WTC11 (cell line): ENCODE measurements at regions not wholly inside any gene's neighbourhood (a gene's known extent, or its start where the extent isn't known, plus 50 kb on each side); places are given as distances from the start of the nearest gene placed in this dataset.

Experiments used
- CTCF ChIP-seq: fragments of 200-600 bp; IDR thresholded peaks from 2 replicates; pipeline ENCODE4 v1.8.0; 2022; ENCODE audit warnings: antibody characterized with exemption
- TEAD4 ChIP-seq: sonication (generic); formaldehyde crosslinking; IDR thresholded peaks from 2 replicates; pipeline ENCODE4 v1.8.0; 2022; ENCODE audit warnings: mild to moderate bottlenecking, missing genetic modification reagents
- ZBTB43 ChIP-seq: sonication (generic); formaldehyde crosslinking; IDR thresholded peaks from 2 replicates; pipeline ENCODE4 v1.8.1; 2023; ENCODE audit warnings: mild to moderate bottlenecking, missing genetic modification reagents
- ZNF423 ChIP-seq: fragments of 250-450 bp; sonication (Bioruptor Pico); IDR thresholded peaks from 2 replicates; pipeline ENCODE4 v2.1.2; 2022; ENCODE audit warnings: mild to moderate bottlenecking, moderate library complexity
- TF ChIP-seq, protein P1 (sequence below): sonication (generic); formaldehyde crosslinking; IDR thresholded peaks from 2 replicates; pipeline ENCODE4 v1.8.0; 2022; ENCODE audit warnings: mild to moderate bottlenecking, missing genetic modification reagents
- TF ChIP-seq, protein P2 (sequence below): sonication (generic); formaldehyde crosslinking; IDR thresholded peaks from 2 replicates; pipeline ENCODE4 v1.8.0; 2022; ENCODE audit warnings: mild to moderate bottlenecking, missing genetic modification reagents

- TF ChIP-seq CTCF = no peak
- no peak for TF ChIP-seq ZNF423 (CRISPR knock-in tag)
- no peak for TF ChIP-seq TEAD4 (CRISPR knock-in tag)
- TF ChIP-seq, protein P1, sequence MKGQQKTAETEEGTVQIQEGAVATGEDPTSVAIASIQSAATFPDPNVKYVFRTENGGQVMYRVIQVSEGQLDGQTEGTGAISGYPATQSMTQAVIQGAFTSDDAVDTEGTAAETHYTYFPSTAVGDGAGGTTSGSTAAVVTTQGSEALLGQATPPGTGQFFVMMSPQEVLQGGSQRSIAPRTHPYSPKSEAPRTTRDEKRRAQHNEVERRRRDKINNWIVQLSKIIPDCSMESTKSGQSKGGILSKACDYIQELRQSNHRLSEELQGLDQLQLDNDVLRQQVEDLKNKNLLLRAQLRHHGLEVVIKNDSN (CRISPR knock-in tag) = no peak
- TF ChIP-seq, protein P2, sequence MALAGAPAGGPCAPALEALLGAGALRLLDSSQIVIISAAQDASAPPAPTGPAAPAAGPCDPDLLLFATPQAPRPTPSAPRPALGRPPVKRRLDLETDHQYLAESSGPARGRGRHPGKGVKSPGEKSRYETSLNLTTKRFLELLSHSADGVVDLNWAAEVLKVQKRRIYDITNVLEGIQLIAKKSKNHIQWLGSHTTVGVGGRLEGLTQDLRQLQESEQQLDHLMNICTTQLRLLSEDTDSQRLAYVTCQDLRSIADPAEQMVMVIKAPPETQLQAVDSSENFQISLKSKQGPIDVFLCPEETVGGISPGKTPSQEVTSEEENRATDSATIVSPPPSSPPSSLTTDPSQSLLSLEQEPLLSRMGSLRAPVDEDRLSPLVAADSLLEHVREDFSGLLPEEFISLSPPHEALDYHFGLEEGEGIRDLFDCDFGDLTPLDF (CRISPR knock-in tag) = no peak
- no peak for TF ChIP-seq ZBTB43
Observed at GRCh38 chr22:27299181-27300085, 502.1 kb downstream of the MN1 start.
